HEK293 (cell line): ENCODE measurements at regions not wholly inside any gene's neighbourhood (a gene's known extent, or its start where the extent isn't known, plus 50 kb on each side); places are given as distances from the start of the nearest gene placed in this dataset.

Experiments used
- CTCF ChIA-PET: fragments of 350-600 bp; formaldehyde crosslinking; extraction: SDS; loops from one replicate; lab custom pipeline; 2021; ENCODE audit warnings: antibody characterized with exemption; lab: Yijun Ruan, JAX
- POLR2A ChIA-PET: fragments of 300-600 bp; formaldehyde crosslinking; extraction: SDS; loops from one replicate; lab custom pipeline; 2020; ENCODE audit warnings: antibody characterized with exemption, inconsistent platforms; lab: Yijun Ruan, JAX
- H3K27ac ChIP-seq: fragments of 200-500 bp; sonication (Bioruptor generic); 2 replicates; pipeline ENCODE4 v1.5.1; 2014; ENCODE audit warnings: low read depth, low read length, control low read depth, inconsistent platforms; ENCODE audit errors: extremely low read depth
- H3K36me3 ChIP-seq, 2 experiments: fragments of 200-500 bp in 1 of 2; sonication (Bioruptor generic) in 1 of 2; 1 replicate in 1 of 2; 2 replicates in 1 of 2; pipeline ENCODE4 v1.5.1; 2014 to 2017; ENCODE audit warnings: inconsistent platforms in 2 of 2, low read length in 2 of 2; ENCODE audit not compliant: control insufficient read depth in 2 of 2, insufficient read depth in 1 of 2
- H3K4me1 ChIP-seq: fragments of 200-500 bp; sonication (Bioruptor generic); 2 replicates; pipeline ENCODE4 v1.5.1; 2014; ENCODE audit warnings: mild to moderate bottlenecking, low read length, inconsistent platforms; ENCODE audit not compliant: control insufficient read depth, insufficient read depth
- H3K4me3 ChIP-seq: 2 replicates; pipeline ENCODE4 v1.5.1; 2011; ENCODE audit warnings: low read depth, mild to moderate bottlenecking, control low read depth, low read length, moderate library complexity
- H3K9me3 ChIP-seq: fragments of 200-500 bp; sonication (Bioruptor generic); 2 replicates; pipeline ENCODE4 v1.5.1; 2014; ENCODE audit warnings: low read depth, low read length, inconsistent platforms; ENCODE audit not compliant: control insufficient read depth, insufficient read depth
- AEBP2 ChIP-seq: fragments of 450-650 bp; formaldehyde crosslinking; IDR thresholded peaks from 2 replicates; pipeline ENCODE4 v1.5.1; 2016; ENCODE audit warnings: missing biosample characterization, missing genetic modification characterization, borderline replicate concordance
- ATF2 ChIP-seq: fragments of 450-650 bp; formaldehyde crosslinking; IDR thresholded peaks from 2 replicates; pipeline ENCODE4 v1.5.1; 2016; ENCODE audit warnings: missing biosample characterization, missing genetic modification characterization, low read depth
- PRDM1 ChIP-seq: fragments of 450-650 bp; formaldehyde crosslinking; IDR thresholded peaks from 2 replicates; pipeline ENCODE4; 2016; ENCODE audit warnings: missing biosample characterization, missing genetic modification characterization
- PRDM4 ChIP-seq: fragments of 450-650 bp; formaldehyde crosslinking; IDR thresholded peaks from 2 replicates; pipeline ENCODE4 v1.5.1; 2017; ENCODE audit warnings: missing biosample characterization, missing genetic modification characterization
- SP7 ChIP-seq: fragments of 450-650 bp; formaldehyde crosslinking; IDR thresholded peaks from 2 replicates; pipeline ENCODE4 v1.5.1; 2016; ENCODE audit warnings: missing biosample characterization, missing genetic modification characterization
- ZBTB7A ChIP-seq: fragments of 450-650 bp; formaldehyde crosslinking; IDR thresholded peaks from 2 replicates; pipeline ENCODE4 v1.5.1; 2016; ENCODE audit warnings: low read depth, missing biosample characterization, missing genetic modification characterization
- ZNF138 ChIP-seq: fragments of 450-650 bp; formaldehyde crosslinking; IDR thresholded peaks from 2 replicates; pipeline ENCODE4 v1.5.1; 2016; ENCODE audit warnings: missing biosample characterization, missing genetic modification characterization, borderline replicate concordance
- ZNF157 ChIP-seq: fragments of 450-650 bp; formaldehyde crosslinking; IDR thresholded peaks from 2 replicates; pipeline ENCODE4 v1.5.1; 2016; ENCODE audit warnings: missing biosample characterization, missing genetic modification characterization
- ZNF18 ChIP-seq: fragments of 450-650 bp; formaldehyde crosslinking; IDR thresholded peaks from 2 replicates; pipeline ENCODE4 v1.5.1; 2016; ENCODE audit warnings: missing biosample characterization, missing genetic modification characterization
- ZNF221 ChIP-seq: fragments of 450-650 bp; formaldehyde crosslinking; IDR thresholded peaks from 2 replicates; pipeline ENCODE4 v1.5.1; 2017; ENCODE audit warnings: missing biosample characterization, missing genetic modification characterization, borderline replicate concordance
- ZNF223 ChIP-seq: fragments of 450-650 bp; formaldehyde crosslinking; IDR thresholded peaks from 2 replicates; pipeline ENCODE4 v1.5.1; 2016; ENCODE audit warnings: missing biosample characterization, missing genetic modification characterization
- ZNF26 ChIP-seq: fragments of 450-650 bp; formaldehyde crosslinking; IDR thresholded peaks from 2 replicates; pipeline ENCODE4 v1.5.1; 2016; ENCODE audit warnings: missing biosample characterization, missing genetic modification characterization
- ZNF266 ChIP-seq: fragments of 450-650 bp; formaldehyde crosslinking; IDR thresholded peaks from 2 replicates; pipeline ENCODE4 v1.5.1; 2016; ENCODE audit warnings: missing biosample characterization, missing genetic modification characterization, low read depth
- ZNF513 ChIP-seq: fragments of 450-650 bp; IDR thresholded peaks from 2 replicates; pipeline ENCODE4 v1.5.1; 2018; ENCODE audit warnings: missing biosample characterization, missing genetic modification characterization
- ZNF558 ChIP-seq: fragments of 450-650 bp; formaldehyde crosslinking; IDR thresholded peaks from 2 replicates; pipeline ENCODE4 v1.5.1; 2016; ENCODE audit warnings: missing biosample characterization, missing genetic modification characterization
- ZNF560 ChIP-seq: fragments of 450-650 bp; formaldehyde crosslinking; IDR thresholded peaks from 2 replicates; pipeline ENCODE4 v1.5.1; 2017; ENCODE audit warnings: missing biosample characterization, missing genetic modification characterization, borderline replicate concordance
- ZNF624 ChIP-seq: fragments of 450-650 bp; formaldehyde crosslinking; IDR thresholded peaks from 2 replicates; pipeline ENCODE4 v1.5.1; 2017; ENCODE audit warnings: missing biosample characterization, missing genetic modification characterization
- ZNF677 ChIP-seq: fragments of 450-650 bp; IDR thresholded peaks from 2 replicates; pipeline ENCODE4 v1.5.0; 2018; ENCODE audit warnings: missing biosample characterization, mild to moderate bottlenecking, missing genetic modification characterization, moderate library complexity
- ZNF692 ChIP-seq: fragments of 450-650 bp; formaldehyde crosslinking; IDR thresholded peaks from 2 replicates; pipeline ENCODE4 v1.5.1; 2016; ENCODE audit warnings: missing biosample characterization, missing genetic modification characterization
- ZNF785 ChIP-seq: fragments of 450-650 bp; formaldehyde crosslinking; IDR thresholded peaks from 2 replicates; pipeline ENCODE4 v1.5.1; 2016; ENCODE audit warnings: missing biosample characterization, missing genetic modification characterization
- ZSCAN18 ChIP-seq: fragments of 450-650 bp; formaldehyde crosslinking; IDR thresholded peaks from 2 replicates; pipeline ENCODE4 v1.5.1; 2016; ENCODE audit warnings: missing biosample characterization, missing genetic modification characterization

GRCh38 chr4:34723605-34724004 is 1520.7 kb downstream of the ARAP2 start:
- Histone ChIP-seq H3K4me3 (no peak overlapping the region), H3K27ac (no peak overlapping the region), H3K36me3 (no peaks in the 10 kb centered on the region), H3K4me1 (no peaks in the 10 kb centered on the region), H3K9me3 (no peaks in the 10 kb centered on the region)
- TF ChIP-seq ZNF558 (tag by site-specific recombination) (no peak), ZNF221 (no peak), ATF2 (tag by site-specific recombination) (no peak), ZNF785 (no peak), PRDM4 (tag by site-specific recombination) (no peak), ZBTB7A (tag by site-specific recombination) (no peak), ZNF692 (tag by site-specific recombination) (no peak), ZNF266 (tag by site-specific recombination) (no peak), ZNF138 (tag by site-specific recombination) (no peak), ZNF624 (tag by site-specific recombination) (no peak), ZNF223 (no peak), AEBP2 (no peak), ZNF677 (tag by site-specific recombination) (no peak), ZNF513 (tag by site-specific recombination) (no peak), PRDM1 (tag by site-specific recombination) (no peak), SP7 (tag by site-specific recombination) (no peak)
- POLR2A ChIA-PET, result no interaction called here
- CTCF ChIA-PET, result interaction anchor here (0.6 kb wide), 1 partner anchor 116 kb away, joined by 4 read pairs; no protein-coding TSS in a partner anchor

- no peaks in the 10 kb centered on the region for H3K4me1 ChIP-seq
- ChIA-PET POLR2A (no interaction called here), CTCF (interaction anchor here (0.6 kb wide), 1 partner anchor 115 kb away, joined by 4 read pairs; no protein-coding TSS in a partner anchor)
- TF ChIP-seq ZNF18 (tag by site-specific recombination) (no peak), ZNF785 (no peak), ZSCAN18 (tag by site-specific recombination) (no peak), ZNF26 (tag by site-specific recombination) (no peak), ZNF157 (tag by site-specific recombination) (no peak), ZNF560 (tag by site-specific recombination) (no peak)
Measured at GRCh38 chr4:34724491-34724890, 1519.8 kb downstream of the ARAP2 start.

More at GRCh38 chr4:34724491-34724890, 1519.8 kb downstream of the ARAP2 start:
- Histone ChIP-seq H3K27ac (no peak overlapping the region), H3K4me3 (no peak overlapping the region), H3K36me3 (no peaks in the 10 kb centered on the region), H3K9me3 (no peaks in the 10 kb centered on the region)
